HG03025 (cell line): ENCODE measurements at regions not wholly inside any gene's neighbourhood (a gene's known extent, or its start where the extent isn't known, plus 50 kb on each side); places are given as distances from the start of the nearest gene placed in this dataset.

Experiments used
- ATAC-seq: cut with Tn5 transposase; IDR thresholded peaks from one replicate; pipeline ENCODE4 v1.9.1; 2021; ENCODE audit warnings: mild to moderate bottlenecking, moderate library complexity; ENCODE audit not compliant: unreplicated experiment, low FRiP score

DNA sequence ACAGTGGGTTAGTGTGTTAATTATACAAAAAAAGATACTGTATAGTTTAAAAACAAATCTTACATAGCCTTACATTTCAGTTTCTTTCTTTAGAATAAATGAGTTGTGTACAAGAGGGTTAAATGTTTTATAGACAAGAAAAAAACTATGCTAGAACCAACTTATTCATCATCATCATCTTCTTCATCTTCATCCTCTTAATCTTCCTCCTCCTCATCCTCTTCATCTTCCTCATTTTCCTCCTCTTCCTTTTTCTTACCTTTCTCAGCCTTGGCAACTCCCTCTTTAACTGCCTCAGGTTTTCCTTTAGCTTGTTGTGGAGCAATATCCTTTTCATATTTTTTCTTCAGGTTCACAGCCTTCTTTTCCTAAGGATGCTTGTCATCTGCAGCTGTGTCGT lies 53.7 kb downstream of the RPS12 start:
- no peak for ATAC-seq

DNA sequence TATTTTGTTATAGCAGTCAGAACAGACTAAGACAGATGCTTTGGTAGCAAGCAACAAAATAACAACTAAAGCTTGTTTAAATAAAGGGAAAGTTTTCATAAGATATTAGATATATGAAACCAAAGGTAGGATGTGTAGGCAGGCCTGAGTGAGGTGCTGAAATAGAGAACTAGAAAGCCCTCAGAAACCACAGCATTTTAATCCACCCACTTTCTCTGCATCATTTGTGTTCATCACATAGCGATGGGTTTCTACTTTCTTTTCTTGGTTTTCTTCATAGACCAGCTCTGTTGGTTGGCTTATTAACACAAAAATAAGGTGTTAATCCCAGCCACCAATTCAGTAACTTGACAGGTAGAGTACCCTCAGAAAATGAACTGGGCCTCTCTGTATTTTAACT lies 58.6 kb downstream of the RPS12 start:
- peak; percentile 100 for ATAC-seq

DNA sequence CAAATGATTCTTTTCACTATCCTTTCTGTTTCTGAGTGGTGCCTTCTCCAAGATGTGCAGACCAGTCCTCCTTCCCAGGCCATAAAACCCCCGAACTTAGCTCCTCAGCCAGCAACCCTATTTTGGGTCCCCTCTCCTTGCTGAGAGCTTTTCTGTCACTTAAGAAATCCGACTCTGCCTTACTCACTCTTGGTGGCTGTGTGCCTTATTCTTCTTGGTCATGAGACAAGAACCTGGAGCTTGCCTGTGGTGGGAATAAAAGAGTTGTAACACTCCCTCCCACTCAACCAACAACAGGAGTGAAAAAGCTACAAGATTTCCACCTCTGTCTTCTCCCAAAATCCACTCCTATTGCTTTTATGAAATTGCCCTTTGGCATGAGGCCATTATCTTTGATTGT lies 62.6 kb downstream of the RPS12 start:
- ATAC-seq = no peak

DNA sequence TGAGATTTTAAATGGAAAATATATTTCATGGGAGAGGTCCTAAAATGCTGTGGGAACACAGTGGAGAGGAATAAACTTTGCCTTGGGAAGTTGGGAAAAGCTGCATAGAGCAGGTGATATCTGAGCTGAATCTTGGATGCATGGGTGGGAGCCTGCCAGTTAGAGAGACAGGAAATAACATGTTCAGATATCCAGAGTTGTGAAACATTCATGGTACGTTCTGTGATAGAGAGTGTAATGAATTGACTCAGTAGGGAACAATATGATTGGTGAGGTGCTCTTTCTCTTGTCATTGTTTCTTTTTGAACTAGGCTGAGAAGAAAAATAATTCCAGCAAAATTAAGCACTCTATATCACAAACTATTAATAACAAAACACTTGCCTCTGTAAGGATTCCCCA lies 72.8 kb downstream of the RPS12 start:
- no peak for ATAC-seq

DNA sequence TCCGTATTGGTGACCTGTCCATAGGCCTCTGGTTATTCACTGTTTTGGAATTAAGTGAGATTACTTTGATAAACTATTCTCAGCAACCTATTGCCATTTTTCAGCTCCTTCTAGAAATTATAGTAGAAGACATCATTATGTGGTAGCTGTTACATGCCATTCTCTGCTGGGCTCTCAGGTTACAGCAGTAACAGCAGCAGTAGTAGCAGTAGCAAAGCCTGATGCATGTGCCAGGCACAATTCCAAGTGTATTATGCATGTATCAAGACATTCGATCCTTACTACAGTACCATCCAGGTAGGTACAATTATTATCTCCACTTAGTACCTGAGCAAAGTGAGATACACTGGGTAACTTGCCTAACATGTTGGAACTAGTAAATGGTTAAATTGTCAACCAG lies 74.3 kb downstream of the RPS12 start:
- no peak for ATAC-seq

DNA sequence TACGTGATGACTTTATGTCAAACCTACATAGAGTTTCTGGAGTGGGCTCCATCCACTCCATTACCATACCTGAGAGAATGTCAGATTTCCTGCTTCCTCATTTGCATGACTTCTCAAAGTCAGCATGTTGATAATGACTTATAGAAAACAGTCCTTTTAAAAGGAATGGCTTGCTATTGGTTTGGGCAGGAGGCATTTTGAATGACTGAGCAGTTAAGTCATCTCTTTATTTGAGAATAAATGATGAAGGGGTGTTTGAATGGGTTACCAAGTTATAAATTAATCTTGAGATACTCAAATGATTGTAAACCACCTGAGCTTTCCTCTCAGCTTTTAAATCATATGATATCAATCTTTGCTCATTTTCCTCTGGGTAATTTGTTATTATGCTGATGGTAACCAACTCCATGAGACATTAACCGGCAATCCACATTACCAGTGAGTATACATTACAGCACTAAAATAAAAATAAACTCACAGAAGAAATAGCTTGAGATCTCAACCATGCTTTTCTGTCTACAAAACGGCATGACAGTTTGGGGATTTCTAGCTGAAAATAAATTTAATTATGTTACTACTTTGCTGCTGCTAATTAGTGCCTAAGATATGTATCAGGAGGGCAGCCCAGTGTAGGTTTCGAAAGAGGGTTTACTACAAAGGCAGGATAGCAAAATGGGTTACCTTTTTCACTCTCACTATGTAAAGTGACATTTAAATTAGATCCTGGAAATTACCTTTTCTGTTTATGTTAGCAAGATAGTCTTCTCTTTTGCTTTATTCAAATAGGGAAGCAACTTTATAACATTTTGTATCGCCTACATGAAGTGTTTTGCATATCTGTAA lies 78.8 kb downstream of the RPS12 start:
- no peak for ATAC-seq

DNA sequence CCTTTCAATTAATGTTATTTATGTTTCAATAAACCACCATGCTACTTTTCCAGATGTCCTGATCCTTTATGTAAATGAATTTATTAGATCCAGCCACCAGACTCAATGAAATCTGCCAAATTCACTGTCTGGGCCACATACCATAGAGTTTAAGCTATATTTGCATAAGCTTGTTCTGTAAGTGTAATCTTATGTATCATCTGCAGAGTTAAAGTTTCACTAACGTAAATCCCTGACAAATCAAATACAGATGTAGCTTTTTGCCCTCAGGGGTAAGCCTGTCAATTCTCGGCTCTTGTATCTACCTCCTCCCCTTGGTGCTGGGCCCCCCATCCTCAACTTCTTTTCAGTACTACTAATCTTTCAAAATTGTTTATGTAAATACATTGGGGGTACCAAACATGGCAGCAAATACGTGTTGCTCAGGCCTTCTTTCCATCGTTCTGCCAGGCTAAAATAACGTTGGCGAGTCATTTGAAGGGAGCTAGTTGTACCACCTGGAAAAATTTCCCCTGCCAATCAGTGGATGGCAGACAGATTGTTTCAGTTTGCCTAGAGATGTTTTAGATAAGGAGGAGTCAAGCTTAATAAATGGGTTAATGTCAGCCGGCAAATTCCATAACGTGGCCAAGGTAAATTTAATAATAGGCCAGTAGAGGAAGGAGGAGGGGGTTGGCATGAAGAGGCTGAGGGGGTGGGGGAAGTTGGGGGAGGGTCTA lies 79.6 kb downstream of the RPS12 start:
- no peak for ATAC-seq

DNA sequence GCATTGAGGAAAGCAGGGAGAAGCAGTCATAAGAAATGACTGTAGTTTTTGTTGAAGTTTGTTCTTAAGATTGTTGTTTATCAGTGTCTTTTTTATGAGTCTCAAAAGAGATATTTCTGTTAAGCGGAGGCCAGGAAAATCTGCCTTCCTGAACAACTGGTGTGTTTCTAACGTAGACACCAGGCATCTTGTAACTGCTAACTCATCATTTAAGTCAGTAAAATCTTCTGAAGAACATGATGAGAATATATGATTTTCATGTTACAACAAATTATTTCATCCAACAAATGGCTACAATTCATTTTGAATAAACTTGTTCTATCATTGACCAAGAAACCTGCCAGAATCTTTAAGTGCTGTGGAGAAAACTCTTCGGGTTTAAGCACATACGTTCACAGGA lies 84.0 kb downstream of the RPS12 start:
- no peak for ATAC-seq

DNA sequence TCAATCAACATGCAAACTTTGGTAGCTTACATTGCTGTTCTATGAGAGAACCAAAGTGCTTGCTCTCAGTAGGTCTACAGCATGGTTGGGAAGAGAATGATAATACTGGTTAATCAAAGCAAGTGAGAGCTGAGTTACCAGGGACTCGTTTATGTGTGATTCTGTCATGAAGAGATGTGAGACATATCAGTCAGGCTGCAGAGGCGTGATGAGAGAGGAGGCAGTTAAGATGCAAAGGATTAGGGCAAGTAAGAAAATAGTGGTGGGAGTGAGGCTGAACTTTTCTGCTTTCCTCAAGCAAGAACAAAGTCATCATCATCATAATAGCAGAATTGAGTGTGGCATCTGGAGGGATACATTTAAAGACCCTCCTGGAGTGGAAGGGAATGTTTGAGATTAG lies 86.5 kb downstream of the RPS12 start:
- ATAC-seq = no peak

DNA sequence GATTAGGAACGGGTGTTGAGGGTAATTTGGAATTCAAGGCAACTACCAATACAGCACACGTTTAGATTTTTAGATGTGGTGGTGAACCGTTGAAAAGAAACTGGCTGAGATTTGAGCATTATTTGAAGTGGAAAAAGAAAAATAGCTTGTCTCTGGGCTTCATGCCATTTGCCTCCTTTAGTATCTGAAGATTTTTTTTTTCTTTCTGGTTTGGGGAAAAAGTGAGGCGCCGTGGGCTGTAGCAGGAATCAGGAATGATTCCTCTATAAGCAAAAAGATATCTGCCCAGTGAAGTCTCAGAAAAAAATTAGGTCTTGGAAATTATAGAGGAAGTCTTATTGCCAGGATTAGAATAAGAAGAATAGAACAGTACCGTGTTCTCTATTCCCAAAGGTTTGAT lies 88.5 kb downstream of the RPS12 start:
- no peak for ATAC-seq

DNA sequence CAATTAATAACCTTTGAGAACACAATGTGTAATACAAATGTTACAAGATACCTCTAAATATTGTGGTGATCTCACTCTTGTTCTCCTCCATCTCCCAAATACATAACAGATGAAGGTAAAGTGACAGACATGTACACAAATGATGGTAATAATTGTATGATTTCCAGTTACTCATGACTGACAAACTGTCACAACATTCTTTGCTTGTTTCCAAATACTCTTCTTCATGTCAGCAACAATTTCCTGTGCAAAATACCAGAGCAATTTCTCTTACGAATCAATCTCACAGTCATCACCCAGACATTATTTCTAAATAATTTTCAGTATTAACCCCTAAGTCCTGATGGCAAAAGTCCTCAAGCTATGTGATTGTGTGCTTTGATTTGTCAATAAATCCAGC lies 92.9 kb downstream of the RPS12 start:
- ATAC-seq = no peak

DNA sequence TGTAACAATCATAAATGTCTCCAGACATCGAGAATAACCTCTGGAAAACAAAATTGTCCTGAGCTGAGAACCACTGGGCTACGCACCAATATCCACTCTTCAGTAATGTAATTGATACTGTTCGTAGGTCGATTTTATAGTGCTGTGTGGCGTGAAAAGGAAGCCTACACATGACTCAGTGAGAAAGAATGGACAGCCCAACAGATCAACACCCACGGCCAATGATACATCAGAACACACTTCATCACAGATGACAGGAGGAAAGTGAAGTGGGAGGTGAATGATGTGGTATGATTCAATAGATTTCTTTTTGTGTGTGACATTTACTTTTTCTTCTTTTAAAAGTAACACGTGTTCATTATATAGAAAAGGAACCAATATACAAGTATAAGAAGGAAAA lies 93.5 kb downstream of the RPS12 start:
- no peak for ATAC-seq

DNA sequence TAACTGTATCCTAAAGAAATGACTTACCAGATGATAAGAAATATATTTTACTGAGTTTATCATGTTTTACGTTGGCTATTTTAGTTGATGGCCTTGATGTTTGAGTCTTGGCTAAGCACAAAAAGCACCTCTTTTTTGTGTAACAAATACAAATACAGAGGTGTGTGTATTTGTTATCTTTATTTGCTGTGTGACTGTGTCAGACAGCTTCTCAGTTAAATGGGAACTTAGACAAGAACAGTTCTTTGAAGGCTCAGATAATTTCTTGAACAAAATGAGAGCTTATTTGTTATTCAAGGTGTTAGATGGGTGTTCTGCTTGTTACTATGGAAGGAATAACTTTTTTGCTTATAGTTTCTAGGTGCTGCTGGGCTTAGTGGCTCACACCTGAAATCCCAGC lies 95.4 kb downstream of the RPS12 start:
- ATAC-seq = no peak

DNA sequence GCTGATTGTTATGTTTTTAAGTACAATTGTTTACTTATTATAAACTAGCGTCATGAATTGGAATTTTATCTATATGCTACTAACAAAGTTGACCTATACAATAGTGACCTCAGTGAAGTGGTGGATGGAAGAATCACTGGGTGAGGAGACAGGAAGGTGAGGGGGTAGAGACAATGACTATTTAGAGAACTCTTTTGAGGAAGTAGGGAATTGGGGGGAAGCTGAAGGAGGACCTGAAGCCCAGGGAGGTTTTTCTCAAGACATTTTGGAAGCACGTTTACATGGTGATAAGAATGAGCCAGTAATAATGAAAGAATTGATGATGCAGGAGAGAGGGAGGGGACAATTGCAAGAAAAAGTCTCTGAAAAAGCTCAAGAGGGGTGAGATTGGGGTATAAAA lies 96.4 kb downstream of the RPS12 start:
- ATAC-seq = no peak

DNA sequence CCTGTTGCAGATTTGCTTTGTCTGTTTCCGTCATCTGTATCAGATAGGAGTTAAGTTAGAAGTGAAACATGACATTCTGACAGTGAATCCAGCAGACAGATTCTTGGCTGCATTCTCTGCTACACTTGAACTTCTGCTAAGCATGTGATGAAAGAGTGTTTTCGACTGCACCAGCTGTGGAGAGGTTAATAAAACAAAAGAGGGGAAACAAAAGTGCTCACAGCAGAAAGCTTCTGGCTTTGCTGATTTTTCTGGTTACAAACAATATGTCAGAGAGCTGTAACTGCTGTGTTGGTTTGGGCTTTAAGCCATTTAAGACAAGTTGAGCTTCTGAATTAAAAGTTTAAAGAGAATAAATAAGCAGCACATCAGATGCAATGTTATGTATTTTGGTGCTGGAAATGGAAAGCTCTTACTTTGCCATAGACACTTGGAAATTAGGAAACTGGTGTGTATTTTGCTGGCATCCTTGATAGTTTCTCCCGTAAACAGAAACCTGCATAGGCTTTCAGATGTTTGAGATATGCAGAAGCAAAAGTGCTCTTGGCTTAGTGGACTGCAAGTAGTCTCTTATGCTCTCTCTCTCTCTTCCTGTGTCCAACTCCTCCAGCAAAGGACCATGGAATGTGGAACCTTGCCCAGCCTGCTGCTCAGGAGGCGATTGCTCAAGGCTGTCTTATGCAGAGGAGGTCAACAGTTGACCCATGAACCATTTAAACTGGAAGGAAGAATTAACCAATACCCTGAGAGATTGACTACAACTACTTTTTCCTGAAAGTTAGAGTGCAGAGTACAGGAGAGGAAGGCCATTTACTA lies 104.9 kb downstream of the RPS12 start:
- ATAC-seq = no peak

DNA sequence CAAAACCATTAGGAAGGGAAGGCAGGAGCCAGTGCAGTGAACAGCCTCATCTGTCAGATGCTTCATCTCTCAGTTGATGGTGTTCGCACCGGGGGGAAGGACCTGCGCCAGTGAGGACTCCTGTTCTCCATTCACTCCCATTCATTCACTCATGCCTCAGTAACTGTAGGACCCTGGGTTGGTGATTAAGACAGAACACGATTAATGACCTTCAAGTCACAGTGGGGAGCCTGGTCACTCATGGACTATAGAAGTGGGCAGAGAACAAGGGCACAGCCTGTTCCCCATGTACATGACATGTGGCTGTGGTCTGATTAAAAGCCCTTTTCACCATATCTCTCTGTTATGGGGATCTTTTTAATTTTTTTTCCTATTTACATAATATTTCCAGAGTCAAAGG lies 113.3 kb downstream of the RPS12 start:
- ATAC-seq = no peak

DNA sequence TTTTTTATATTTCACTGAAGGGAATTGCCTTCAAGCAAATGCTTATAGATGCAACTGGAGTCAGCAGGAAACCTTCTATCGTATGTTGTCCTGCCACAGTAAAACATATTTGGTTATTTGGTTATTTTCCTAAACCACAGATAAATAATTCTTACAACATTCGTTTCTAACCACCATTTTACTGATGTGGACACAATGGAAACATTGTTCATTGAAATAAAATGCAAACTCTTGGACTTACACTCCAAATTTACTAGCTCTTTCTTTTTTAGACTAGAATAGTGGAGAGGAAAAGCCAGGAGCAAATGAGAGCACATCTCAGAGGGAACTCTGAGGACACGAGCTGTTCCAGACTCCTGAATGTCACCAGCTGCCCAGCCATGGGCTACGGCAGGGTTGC lies 114.8 kb downstream of the RPS12 start:
- no peak for ATAC-seq

DNA sequence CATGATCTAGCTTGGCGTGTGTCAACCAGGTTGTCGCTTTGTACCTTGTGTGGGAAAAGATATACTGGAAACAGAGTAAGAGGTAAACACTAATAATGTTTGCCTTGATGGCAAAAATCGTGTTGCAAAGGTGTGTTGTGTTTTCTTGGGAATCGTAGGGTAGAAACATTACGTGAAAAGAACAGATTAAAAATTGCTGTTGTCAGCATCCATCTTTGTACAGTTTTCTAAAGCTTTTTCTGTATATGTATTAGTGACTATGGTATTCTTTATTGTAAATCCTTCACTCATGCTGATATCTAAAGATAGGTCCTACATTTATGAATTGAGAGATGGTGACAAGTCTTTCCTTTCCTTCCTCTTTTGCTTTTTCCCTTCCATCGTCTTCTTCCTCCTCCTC lies 116.9 kb downstream of the RPS12 start:
- no peak for ATAC-seq

DNA sequence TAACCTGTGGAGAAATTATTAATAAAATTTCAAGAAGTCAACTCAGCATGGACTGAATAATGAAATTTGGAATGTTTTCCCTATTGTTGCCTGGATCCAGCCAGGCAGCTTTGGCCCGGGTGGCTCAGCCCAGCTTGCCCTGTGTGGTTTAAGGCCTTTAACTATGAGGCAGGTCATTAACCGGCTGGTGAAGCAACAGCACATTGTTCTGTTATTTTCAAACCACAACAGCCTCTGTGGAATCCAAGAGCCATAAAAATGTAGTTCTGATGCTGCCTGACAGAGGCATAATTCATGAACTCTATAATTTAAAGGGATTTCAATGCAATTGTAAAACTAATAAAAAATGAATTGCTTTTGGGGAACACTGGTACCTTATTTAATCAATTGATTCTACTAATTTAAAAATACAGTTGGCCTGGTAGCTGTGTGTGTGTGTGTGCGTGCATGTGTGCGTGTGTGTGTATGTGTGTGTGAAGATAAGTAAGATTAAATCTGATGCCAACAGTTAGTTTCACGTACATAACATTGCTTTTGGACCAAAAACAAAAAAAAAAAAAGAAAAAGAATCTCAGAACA lies 117.7 kb downstream of the RPS12 start:
- no peak for ATAC-seq

DNA sequence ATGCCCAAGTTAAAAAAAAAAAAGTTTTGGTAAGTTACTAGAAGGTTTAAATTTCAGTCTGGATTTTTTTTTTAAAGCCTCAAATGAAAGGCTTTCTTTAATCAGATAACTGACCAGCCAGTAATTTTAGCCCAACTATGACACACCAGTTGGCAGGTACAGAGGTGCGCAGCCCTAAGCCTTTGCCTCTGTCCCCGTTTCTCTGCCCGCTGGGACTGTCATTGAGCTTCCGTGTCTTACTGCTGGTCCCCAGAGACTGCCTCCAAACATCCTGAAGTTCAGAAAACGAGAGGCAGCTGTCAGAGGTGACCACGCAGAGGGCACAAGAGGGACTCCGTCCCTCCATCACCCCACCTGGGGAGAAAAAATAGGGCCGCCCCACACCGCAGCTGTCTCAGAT lies 118.2 kb downstream of the RPS12 start:
- no peak for ATAC-seq

DNA sequence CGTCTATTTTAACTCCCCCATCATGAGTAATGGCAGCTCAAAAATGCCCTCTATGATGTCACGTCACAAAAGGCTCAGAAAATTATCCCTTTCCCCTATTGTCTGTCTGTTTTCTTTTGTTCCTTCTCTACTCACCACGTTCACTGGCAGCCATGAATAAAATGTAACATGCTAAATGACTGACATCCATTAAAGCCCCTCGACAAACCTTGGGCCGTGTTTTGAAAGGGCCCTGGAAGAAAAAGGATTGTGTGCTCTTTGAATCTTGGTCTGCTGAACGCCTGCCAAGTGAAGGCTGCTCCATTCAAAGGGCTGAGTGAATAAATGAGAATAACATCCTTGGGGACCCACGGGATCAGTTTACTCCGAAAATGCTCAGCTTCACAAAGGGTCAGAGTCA lies 118.7 kb downstream of the RPS12 start:
- no peak for ATAC-seq
